WTC11 (cell line): ENCODE measurements at regions not wholly inside any gene's neighbourhood (a gene's known extent, or its start where the extent isn't known, plus 50 kb on each side); places are given as distances from the start of the nearest gene placed in this dataset.

ENCODE experiments used
- ATAC-seq: fragments of 200-7000 bp; cut with Tn5 transposase; 2 replicates; pipeline ENCODE4 v1.10.0; 2021; ENCODE audit warnings: mild to moderate bottlenecking, moderate library complexity
- CTCF ChIA-PET: fragments of 300-600 bp; sonication (Branson Sonifier 250); formaldehyde crosslinking; loops from one replicate; lab custom pipeline; 2021; ENCODE audit warnings: antibody characterized with exemption; lab: Charles Lee
- POLR2A ChIA-PET: fragments of 350-600 bp; sonication (Branson Sonifier 250); formaldehyde crosslinking; loops from one replicate; lab custom pipeline; 2021; ENCODE audit warnings: antibody characterized with exemption; lab: Charles Lee
- DNase-seq: peaks from one replicate; pipeline ENCODE4 v3.0.0; 2021; ENCODE audit warnings: low spot score
- H3K27ac Mint-ChIP-seq: 2 replicates; pipeline ENCODE4 v1.8.0; 2021; ENCODE audit warnings: mixed read lengths
- H3K27me3 Mint-ChIP-seq: 2 replicates; pipeline ENCODE4 v1.8.0; 2021; ENCODE audit warnings: low read depth, mild to moderate bottlenecking, moderate library complexity, mixed read lengths
- H3K36me3 Mint-ChIP-seq: 2 replicates; pipeline ENCODE4 v1.8.0; 2021; ENCODE audit warnings: mixed read lengths
- H3K4me1 Mint-ChIP-seq: 2 replicates; pipeline ENCODE4 v1.8.0; 2022; ENCODE audit warnings: mixed read lengths
- H3K4me3 Mint-ChIP-seq: 2 replicates; pipeline ENCODE4 v1.8.0; 2021; ENCODE audit warnings: mild to moderate bottlenecking, moderate library complexity, mixed read lengths
- H3K9me3 Mint-ChIP-seq: 2 replicates; pipeline ENCODE4 v1.8.0; 2021; ENCODE audit warnings: mixed read lengths
- E2F4 ChIP-seq: sonication (generic); formaldehyde crosslinking; IDR thresholded peaks from 2 replicates; pipeline ENCODE4 v1.8.1; 2022; ENCODE audit warnings: low read depth, mild to moderate bottlenecking, moderate library complexity, missing genetic modification reagents, borderline replicate concordance
- E2F5 ChIP-seq: sonication (generic); formaldehyde crosslinking; IDR thresholded peaks from 2 replicates; pipeline ENCODE4 v1.8.1; 2022; ENCODE audit warnings: mild to moderate bottlenecking, moderate library complexity, missing genetic modification reagents
- ETV6 ChIP-seq: sonication (generic); formaldehyde crosslinking; IDR thresholded peaks from 2 replicates; pipeline ENCODE4 v1.8.1; 2022; ENCODE audit warnings: mild to moderate bottlenecking, missing genetic modification reagents
- FOXK1 ChIP-seq: sonication (generic); formaldehyde crosslinking; IDR thresholded peaks from 2 replicates; pipeline ENCODE4 v1.8.0; 2022; ENCODE audit warnings: mild to moderate bottlenecking, moderate library complexity, missing genetic modification reagents
- RELA ChIP-seq: sonication (generic); formaldehyde crosslinking; IDR thresholded peaks from 2 replicates; pipeline ENCODE4 v1.8.1; 2022; ENCODE audit warnings: missing genetic modification reagents, mild to moderate bottlenecking, borderline replicate concordance
- STAT6 ChIP-seq: sonication (generic); formaldehyde crosslinking; conservative IDR thresholded peaks from 2 replicates; pipeline ENCODE4 v1.8.1; 2023; ENCODE audit warnings: mild to moderate bottlenecking, low read depth, missing genetic modification reagents, moderate library complexity
- USF1 ChIP-seq: sonication (generic); formaldehyde crosslinking; IDR thresholded peaks from 2 replicates; pipeline ENCODE4 v1.8.0; 2022; ENCODE audit warnings: mild to moderate bottlenecking, missing genetic modification reagents
- ZBTB43 ChIP-seq: sonication (generic); formaldehyde crosslinking; IDR thresholded peaks from 2 replicates; pipeline ENCODE4 v1.8.1; 2023; ENCODE audit warnings: mild to moderate bottlenecking, missing genetic modification reagents
- ZNF138 ChIP-seq: sonication (generic); formaldehyde crosslinking; conservative IDR thresholded peaks from 2 replicates; pipeline ENCODE4 v1.8.1; 2022; ENCODE audit warnings: mild to moderate bottlenecking, moderate library complexity, missing genetic modification reagents
- ZNF512 ChIP-seq: sonication (generic); formaldehyde crosslinking; IDR thresholded peaks from 2 replicates; pipeline ENCODE4 v1.8.1; 2022; ENCODE audit warnings: missing genetic modification reagents, borderline replicate concordance

GRCh38 chr4:44791831-44792230 lies 65.5 kb upstream of the GNPDA2 start (continued):
- TF ChIP-seq STAT6 (CRISPR knock-in tag), result no peak
- TF ChIP-seq ETV6, result no peak
- TF ChIP-seq FOXK1 (CRISPR knock-in tag), result no peak
- no peak for TF ChIP-seq E2F5 (CRISPR knock-in tag)
- TF ChIP-seq ZBTB43 (CRISPR knock-in tag), result no peak
- TF ChIP-seq ZNF138 (CRISPR knock-in tag), result no peak
- TF ChIP-seq E2F4 (CRISPR knock-in tag), result no peak
- no peak for TF ChIP-seq ZNF512 (CRISPR knock-in tag)

- no peaks in the 10 kb centered on the region for H3K4me1 Mint-ChIP-seq
- H3K4me3 Mint-ChIP-seq, result no peak overlapping the region
- ChIA-PET POLR2A (no interaction called here), CTCF (no interaction called here)
- ATAC-seq, result no peak
- TF ChIP-seq USF1 (no peak), RELA (no peak)
- peaks cover 61% of the 10 kb centered on the region for H3K36me3 Mint-ChIP-seq
- H3K27me3 Mint-ChIP-seq, result no peaks in the 10 kb centered on the region
- H3K27ac Mint-ChIP-seq, result no peak overlapping the region
- DNase-seq, result no peak
- peaks cover 82% of the 10 kb centered on the region for H3K9me3 Mint-ChIP-seq
Measured at GRCh38 chr4:44777115-44777514, 50.8 kb upstream of the GNPDA2 start.
